ENCODE measurements at regions not wholly inside any gene's neighbourhood (a gene's known extent, or its start where the extent isn't known, plus 50 kb on each side); places are given as distances from the start of the nearest gene placed in this dataset.
A peak's percentile ranks its signal among the peaks of the same experiment; 100 is the strongest.
"Not testable (repeated sequence)": the region's sequence is repeated elsewhere in the genome, so short reads cannot be mapped to it uniquely, and the experiment has no call there.

DNA sequence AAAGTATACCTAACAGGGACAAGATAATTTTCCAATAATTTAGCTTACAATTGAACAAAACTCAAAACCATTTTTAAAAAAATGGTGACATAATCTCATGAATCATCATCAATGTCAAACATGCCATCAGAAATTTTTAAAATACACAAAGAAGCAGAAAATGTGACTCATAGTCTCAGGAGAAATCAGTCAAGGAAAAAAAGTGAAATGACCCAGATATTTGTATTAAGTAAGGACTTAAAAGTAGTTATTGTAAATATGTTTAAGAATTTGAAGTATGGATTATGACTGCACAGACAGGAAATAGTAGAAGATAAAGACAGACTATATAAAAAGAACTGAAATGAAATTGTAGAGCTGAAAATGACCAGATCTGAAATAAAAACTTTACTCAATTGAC is 473.9 kb upstream of the SYT4 start:
- no peak for DNase-seq

DNA sequence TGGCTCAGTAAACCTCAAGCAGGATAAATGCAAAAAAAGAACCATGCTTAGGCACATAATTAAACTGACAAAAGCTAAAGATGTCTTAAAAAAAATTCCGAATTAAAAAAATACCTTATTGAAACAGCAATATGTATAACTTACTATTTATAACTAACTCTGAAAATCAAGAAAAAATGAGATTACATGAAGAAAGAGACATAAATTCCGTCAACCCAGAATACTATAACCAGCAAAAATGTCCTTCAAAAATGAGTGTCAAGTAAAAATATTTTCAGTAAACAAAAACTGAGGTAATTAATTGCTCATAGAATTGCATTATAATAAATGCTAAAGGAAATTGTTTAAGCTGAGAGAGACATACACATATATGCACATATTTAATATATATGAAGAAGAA is 474.5 kb upstream of the SYT4 start:
- DNase-seq = no peak

DNA sequence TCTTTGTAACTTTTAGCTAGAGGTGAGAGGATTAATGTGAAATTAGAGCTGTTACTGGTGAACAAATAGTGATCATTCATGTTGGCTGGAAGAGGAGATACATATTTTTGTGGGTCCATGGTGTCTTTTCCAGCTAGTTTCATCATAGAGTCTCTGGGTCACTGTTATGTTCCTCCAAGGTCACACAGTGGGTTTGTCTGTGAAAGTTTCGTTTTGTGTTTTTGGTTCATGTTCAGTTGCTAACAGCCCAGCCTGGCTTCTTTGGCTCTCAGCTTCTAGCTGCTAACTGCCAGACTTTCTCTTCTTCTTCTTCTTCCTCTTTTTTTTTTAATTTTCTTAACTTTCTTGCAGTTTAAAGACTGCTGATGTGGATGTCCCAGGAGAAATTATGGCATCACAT is 480.0 kb upstream of the SYT4 start:
- no peak for DNase-seq

DNA sequence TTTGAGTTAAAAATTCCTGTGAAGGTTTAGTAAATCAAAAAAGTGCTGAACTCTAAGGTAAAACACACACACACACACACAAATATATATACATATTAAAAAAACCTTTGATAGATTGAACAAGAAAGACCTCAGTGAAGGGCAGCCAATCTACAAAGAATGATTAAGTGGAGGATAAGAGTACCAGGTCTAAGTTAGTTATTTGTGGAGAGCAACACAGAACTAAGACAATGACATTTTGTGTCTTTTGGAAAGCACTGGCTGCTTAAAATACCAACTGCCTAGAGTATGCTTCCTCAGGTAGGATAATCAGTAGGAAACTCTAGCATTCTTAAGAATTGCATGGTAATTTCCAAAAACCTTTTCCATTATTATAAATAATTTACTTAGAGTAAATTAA is 481.4 kb upstream of the SYT4 start:
- no peak for DNase-seq

DNA sequence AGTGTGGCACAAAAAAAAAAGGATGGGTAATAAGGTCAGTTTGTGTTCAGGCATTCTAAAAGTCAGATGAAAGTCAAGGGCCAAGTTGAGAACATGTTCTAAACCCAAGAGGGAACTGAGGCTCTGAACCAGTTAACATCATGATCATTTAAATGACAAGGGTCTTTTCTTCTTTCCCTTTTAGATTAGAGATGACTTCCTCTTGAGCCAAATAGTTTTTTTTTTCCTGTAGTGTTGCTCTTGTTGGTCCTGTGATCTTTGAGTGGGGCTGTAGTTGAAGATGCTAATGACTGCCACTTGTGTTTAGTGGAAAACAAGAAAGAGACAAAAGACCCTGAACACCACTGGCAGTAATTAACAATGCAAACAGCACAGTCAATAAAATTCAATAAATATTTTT is 482.7 kb upstream of the SYT4 start:
- DNase-seq = no peak

DNA sequence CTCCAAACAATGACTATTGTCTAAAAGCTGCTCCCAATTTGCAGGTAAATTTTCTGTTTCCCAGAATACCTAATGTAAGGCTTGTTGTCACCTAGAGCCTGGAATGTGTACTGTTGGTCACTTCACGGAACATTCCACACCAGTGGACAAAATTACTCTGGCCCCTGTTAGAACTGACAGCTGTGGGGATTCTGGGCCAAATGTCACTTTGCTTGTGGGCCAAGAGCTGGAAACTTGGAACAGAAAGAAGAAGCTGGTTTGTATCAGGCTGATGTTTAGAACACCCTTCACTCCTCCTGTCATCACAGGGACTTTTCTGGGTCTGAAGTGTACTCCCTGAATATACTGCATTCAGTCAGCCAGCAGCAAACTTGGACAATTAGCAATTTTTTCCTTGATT is 495.6 kb upstream of the SYT4 start:
- no peak for DNase-seq

DNA sequence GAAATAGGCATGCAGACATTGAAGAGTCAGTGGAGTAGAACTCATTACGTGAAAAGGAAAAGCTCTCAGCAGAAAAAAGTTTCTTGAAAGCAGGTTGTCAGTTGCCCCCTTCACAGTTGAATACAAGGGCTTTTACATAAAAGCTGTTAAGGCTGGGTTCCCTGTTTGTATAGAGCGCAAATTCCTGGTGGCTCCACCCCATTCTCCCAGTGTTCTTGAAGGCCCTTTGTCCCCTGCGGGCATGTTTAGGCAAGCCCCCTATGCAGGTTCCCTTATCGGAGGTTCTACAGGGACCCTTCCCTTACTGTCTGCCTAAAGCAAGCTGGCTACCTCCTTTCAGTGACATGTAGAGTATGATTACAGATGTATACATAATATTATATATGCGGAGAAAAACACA is 497.2 kb upstream of the SYT4 start:
- no peak for DNase-seq

DNA sequence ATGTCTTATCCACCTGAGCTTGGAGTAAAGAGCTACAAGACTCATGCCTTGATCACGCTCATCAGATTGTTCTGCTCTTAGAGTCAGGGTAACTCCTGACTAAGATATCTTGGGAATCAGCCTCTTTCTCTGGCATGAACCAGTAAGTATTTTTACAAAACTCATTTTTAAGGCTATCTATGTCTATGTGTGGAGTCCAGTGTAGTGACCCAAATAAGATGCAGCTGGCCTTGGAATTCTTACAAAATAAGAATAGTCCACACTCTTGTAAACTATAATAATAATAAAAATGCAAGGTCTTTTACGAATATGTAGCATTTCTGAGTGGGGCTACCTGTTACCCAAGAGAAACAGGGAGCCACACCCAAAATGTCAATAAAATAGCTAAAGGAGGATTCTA is 498.3 kb upstream of the SYT4 start:
- no peak for DNase-seq

DNA sequence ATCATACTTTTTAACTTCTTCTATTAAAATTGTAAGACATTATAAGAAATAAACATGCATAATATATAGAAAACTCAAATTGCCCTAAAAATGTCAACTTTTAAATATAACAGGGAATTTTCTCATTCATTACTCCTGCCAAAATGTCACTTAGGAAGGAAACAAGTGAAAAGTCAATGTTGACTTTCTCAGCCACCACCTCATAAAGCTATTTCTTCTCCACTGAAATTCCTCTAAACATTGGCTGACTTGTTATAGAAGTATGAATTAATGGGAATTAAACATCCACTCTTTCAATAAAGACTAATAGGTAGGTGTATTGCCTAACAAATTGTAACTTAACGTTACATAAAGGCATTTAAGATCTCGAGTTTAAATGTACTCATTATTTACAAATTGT is 499.7 kb upstream of the SYT4 start:
- no peak for DNase-seq

DNA sequence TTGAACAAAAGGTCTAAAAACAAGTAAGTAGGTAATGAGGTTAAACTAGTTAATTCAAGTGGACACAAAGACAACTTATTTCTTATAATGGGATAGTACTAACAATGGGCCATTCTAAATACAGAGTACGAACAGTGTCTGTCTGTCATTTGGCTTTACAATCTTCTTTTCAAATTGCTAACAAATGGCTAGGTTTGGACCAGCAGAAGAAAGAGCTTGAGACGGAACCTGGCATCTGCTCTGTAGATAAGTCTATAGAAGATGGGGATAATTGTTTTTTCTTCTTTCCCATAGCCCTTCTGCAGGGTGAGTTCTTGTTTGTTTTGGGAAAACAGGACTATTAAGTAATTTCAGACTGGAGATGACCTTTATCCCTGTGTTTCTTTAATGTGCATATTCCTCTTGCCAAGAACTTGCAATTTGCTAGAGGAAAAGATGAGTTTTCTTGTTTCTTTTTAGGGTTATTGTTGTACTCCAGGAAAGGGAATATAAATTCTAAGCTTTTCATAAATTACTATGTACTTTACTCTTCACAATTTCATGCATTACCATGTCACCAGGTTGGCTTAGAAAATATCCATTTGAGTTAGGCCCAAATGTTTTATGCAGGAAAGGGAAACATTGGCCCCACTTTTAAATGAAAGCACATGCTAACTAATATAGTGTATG is 500.5 kb upstream of the SYT4 start:
- DNase-seq = no peak

DNA sequence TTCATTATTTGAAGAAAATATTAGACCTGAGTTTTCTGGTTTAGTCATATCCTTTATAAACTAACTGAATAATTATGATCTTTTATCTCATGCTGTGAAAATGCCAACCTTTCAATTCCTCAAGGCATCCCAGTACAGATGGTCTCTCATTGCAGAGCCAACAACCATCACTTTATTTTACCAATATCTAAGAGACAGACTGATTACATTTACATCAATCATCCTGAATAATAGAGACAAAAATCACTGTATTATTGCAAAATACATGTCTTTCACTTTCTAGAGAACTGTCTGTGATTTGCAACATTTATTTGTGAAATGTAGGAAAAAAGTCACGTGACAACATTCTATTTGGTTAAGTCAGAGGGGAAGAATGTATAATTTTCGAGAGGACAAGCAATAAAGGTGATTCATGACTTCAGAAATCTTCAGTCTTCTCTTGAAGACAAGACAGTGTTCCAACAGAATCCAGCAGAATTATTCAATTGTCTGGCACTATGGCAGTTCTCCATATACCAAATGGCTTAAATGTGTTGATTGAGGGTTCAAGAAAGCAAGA is 503.6 kb upstream of the SYT4 start:
- no peak for DNase-seq

DNA sequence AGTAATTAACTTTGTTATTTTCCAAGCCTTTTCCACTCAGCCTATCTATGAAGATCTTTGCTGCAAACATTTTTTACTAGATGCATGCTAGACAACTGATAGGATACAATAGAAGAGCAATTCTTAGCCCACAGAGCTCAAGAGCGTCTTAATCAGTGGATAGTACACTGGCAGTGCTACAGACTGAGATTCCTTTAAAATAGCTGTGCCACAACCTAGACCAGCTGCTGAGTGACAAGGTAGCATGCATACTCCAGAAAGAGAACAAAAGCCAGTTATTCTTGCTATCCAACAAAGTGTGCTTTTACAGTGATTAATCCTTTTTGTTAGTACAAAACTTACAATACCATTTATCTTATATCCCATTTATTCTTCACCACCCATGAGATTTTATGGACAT is 507.9 kb upstream of the SYT4 start:
- DNase-seq = no peak

DNA sequence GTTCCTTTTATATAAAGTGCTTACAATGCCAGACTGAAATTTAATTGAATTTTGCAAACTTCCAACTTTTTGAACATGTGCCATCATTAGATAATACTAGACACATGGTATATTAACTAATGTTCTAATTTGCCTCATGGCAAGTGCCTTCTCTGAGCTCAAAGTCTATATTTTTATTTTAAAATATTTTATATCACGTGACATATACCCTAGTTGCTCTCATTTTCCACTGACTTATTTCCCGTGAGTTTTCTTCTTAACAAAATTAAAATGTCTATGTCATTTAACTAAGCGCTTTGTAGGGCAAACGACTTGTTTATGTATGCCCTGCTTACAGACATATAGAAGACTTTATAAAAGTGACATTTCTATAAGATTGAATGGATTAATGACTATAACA is 509.6 kb upstream of the SYT4 start:
- no peak for DNase-seq

DNA sequence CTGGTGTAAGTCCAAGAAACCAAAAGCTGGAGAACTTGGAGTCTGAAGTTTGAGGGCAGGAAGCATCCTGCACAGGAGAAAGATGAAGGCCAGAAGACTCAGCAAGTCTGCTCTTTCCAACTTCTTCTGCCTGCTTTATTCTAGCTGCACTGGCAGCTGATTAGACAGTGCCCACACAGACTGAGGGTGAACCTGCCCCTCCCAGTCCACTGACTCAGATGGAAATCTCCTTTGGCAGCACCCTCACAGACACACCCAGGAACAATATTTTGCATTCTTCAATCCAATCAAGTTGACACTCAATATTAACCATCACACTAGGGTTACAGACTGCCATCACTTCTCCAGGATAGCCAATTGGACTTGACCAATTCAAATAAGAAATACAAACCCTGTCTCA is 510.4 kb upstream of the SYT4 start:
- DNase-seq = not testable (repeated sequence)

DNA sequence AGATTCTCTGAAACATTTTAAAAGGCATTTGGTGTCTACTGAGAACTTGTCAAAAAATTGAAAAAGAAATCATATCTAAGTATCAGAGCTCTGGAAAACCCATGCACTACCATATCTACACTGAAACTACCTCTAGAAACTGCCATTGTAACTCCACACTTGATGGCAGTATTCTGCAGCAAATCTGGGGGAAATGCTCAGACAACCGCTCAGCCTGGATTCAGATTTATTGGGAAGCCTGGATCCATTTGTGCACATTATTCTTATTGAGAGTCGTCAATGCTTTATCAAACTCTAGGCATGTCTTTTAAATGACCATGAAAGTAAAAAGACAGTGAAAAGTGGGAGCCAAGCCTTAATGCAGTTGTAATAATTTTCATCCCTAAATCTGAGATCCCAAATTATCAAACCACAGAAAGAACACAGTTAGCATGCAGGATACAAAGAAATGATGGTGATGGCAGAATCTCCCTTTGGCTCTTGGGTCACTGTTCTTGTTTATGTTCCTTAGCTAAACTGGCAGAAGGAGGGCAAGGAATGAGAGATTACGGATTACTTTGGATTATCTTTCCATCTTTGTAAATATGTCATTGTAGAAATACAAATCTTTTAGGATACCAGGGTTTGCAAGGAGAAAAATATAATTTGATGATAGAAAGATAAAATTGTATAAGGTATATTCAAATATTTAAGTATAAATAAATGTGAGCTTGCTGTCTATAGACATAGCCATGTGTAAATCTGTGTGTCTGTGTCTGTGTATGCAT is 512.1 kb upstream of the SYT4 start:
- DNase-seq = no peak

DNA sequence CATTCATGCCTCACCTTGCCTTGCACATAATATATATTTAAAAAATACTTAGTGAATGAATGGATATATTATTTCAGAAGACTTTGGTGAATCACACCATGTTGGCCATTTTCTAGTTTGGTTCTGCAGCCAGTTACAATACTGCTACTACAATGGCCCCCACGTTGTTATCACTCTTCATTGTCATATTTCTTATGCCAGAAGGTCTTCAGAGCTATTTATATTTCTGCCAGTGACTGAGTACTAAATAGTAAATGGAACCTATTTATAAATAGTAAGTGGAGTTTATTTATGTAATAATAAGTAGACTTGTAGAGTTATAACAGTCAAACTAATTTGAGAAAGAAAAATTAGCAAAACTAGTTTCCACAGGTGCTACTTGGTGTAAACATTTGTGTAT is 516.6 kb upstream of the SYT4 start:
- DNase-seq = no peak

DNA sequence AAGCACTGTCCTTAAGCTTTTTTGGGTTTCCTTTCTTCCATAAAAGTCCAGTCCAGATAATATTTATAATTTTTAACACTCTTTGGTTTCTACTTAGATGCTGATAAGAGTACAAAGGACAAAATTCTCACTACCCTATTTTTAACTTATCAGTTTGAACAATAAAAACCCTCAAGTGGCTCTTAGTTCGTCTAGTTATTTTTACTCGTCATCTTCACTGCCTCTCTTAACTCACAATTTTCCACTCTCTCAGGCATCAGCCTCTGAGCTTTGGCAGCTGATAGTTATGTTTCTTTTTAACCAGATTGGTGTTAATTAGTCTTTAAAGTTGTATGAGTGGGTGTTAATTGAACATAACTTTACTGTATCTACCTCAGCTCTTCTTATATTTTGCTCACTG is 517.1 kb upstream of the SYT4 start:
- no peak for DNase-seq

DNA sequence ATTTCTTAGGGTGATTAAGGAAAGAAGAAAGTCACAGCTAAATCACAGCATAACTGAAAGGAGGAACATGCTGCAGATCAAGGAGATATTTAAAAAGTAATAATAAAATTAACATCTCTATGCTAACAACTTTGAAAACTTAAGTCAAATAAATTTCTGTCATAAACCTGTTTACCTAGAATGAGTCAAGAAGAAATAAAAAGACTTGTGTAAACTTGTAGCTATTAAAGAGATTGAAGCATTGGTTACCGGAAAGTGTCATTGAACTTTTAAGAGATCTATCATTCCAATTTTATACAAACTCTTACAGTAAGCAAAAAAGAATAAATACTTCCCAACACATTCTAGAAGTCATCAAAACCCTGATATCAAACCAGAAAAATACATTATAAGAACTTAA is 520.1 kb upstream of the SYT4 start:
- DNase-seq = no peak

DNA sequence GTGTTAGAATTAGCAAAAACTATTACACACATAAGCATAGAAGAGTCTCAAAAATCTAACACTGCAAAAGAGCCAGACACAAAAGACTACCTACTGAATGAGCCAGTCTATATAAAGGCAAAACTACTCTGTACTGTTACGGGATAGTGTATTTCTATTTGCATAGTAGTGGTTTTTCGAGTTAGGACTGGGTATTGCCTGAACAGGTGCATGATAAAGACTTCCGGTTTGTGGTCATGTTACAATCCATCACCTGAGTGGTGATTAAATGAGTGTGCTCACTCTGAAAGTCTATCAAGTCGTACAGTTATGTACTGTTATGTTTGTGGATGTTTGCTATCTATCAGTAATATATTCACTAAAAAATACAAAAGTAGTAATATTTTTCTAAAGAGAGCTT is 523.3 kb upstream of the SYT4 start:
- DNase-seq = no peak

DNA sequence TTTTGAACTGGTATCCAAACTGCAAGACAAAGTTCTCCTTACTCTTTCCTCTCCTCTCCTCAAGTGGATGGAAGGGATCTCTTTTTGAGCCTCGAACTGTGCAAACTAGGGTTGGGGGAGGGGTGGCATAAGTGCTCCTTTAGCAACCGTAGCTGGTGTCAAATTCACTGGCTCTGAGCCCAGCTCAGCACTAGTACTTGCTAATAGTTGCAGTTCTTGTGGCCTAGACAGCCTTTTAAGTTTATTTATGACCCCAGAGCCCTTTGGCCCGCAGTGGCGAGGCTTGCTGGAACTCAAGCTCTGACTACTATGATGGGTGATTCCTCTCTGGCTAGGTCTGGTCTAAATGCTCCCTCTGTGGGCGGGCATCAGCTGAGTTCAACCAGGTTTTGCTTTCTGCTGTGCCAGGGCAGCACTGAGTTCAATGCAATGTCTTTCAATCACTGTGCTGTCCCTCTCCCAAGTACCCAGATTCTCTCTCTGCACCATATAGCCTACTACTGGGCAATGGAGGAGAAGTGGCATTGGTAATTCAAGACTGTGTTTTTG is 528.4 kb upstream of the SYT4 start:
- peak; percentile 25 for DNase-seq

DNA sequence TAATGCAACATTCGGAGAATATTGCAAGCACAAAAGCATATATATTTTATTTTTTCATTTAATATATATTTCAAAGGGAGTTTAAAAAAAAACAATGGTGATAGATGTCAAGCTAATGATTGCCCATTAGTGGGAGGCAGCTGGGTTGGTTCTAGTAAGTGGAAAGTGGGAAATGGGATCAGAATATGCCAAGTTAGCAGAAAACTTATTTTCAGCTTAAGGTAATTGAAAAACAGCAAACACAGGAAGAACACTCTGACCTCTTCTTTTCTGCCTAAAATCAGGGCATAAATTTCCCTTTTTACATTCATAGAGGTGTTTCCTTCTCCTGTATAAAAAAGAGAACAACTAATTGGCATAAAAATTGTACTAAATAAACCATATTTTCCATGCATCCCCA is 535.3 kb upstream of the SYT4 start:
- DNase-seq = no peak

DNA sequence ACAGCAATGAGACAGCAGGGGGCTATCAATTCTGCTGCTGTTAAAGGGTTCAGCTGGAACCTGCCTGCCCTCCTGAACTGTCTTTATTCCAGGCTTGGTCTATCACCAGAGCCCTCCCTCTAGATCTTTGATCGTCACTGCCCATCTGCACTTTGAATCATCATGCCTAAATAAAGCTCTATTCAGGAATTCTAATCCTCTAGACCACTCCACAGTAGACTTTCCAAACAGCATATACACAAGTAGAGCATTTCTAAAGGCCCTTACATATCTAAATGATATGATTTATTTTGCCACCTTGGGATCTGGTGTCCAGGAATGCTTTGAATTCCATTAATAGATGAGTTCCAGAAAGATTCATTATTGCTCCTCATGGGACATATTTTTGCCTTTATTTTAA is 542.1 kb upstream of the SYT4 start:
- no peak for DNase-seq

DNA sequence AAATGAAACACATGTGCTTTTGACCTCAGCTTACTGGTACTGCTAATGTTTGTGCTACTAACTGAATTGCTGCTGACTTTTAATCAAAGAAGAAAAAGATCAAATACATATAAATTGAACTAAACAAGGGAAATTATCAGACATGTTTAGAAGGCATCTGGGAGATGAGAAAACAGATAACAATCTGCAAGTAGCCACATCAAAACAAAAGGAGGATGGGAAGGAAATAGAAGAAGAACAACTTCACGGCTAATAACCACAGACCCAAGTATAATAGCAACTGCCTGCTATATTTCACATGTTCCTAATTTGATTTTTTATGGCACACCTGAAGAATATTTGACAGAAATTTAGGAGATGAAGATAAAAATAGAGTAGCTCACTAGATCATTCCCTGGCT is 542.6 kb upstream of the SYT4 start:
- no peak for DNase-seq

DNA sequence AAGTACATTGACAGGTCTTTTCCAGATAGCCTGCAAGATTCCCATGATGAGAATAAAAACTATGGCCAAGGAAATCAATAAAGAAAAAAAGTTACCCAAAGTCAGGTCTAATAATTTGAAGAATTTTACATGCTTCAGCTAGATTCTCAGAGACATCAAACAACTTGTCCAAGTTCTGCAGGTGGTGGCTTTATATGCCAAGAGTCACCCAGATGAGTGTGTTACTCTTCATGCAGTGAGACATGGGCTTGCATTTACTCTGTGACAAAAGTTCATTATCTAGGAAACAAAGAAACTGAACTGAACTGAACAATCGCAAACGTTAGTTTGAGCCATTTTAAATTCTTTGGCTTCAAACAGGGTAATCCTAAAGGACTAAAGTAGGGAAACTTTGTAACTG is 548.5 kb upstream of the SYT4 start:
- no peak for DNase-seq

DNA sequence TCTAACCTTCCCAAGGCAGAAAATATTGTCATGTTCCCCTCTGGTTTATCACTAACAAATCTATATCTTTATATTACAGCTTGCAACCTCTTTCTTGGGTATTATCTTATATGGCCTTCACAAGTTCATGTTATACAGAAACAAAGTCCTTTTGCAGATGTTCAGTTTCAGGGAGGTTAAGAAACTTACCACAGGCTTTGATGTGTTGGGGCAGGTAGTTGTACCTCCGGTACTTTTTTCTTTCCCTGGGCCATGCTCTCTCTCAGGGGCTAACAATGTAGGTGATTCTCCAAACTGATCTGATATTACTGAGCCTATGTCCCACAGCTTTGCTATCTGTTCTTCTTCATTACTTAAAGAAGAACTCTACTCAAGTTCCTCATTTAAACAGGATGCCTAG is 548.9 kb upstream of the SYT4 start:
- DNase-seq = no peak

Measured in NCI-H1436 treated with DMSO at 0.1 percent for 48 hours (cell line).